Activated CD4-positive, alpha-beta T cell treated with anti-CD3 and anti-CD28 coated beads, Interleukin-2, amount 10 ng/mL, durations not matched to agents 24 days and 14 days (primary cell): ENCODE measurements at regions not wholly inside any gene's neighbourhood (a gene's known extent, or its start where the extent isn't known, plus 50 kb on each side); places are given as distances from the start of the nearest gene placed in this dataset.

Experiments used
- DNase-seq: peaks from one replicate; pipeline ENCODE4 v3.0.0; 2022
- H3K27ac Mint-ChIP-seq: one replicate; pipeline ENCODE4 v1.8.0; 2022; ENCODE audit warnings: mild to moderate bottlenecking, mixed read lengths
- H3K27me3 Mint-ChIP-seq: one replicate; pipeline ENCODE4 v1.8.0; 2022; ENCODE audit warnings: mixed read lengths
- H3K36me3 Mint-ChIP-seq: one replicate; pipeline ENCODE4 v1.8.0; 2022; ENCODE audit warnings: low read depth, mild to moderate bottlenecking, mixed read lengths
- H3K4me1 Mint-ChIP-seq: one replicate; pipeline ENCODE4 v1.8.0; 2021; ENCODE audit warnings: mixed read lengths
- H3K4me3 Mint-ChIP-seq: one replicate; pipeline ENCODE4 v1.8.0; 2022; ENCODE audit warnings: mild to moderate bottlenecking, moderate library complexity, mixed read lengths
- H3K9me3 Mint-ChIP-seq: one replicate; pipeline ENCODE4 v1.8.0; 2021; ENCODE audit warnings: mixed read lengths
- intact Hi-C: fragments of 100-400 bp; cut with micrococcal nuclease; formaldehyde crosslinking; loops from one replicate; pipeline ENCODE4 v1.15.1; 2023

DNA sequence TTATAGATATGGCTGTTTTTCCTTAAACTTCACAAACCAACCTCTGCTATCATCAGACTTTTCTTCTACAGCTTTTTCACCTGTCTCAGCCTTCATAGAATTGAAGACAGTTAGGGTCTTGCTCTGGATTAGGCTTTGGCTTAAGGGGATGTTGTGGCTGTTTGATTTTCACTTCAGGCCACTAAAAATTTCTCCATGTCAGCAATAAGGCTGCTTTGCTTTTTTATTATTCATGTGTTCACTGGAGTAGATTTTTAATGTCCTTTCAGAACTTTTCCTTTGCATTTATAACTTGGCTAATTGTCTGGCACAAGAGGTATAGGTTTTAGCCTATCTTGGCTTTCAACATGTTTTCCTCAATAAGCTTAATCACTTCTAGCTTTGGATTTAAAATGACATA lies 392.6 kb downstream of the RFPL4B start:
- no peak for DNase-seq
- H3K4me3 Mint-ChIP-seq: no peak overlapping the region
- intact Hi-C loops: no loop called here
- H3K9me3 Mint-ChIP-seq: no peaks in the 10 kb centered on the region
- no peaks in the 10 kb centered on the region for H3K4me1 Mint-ChIP-seq
- H3K36me3 Mint-ChIP-seq: no peaks in the 10 kb centered on the region
- no peak overlapping the region for H3K27ac Mint-ChIP-seq
- no peaks in the 10 kb centered on the region for H3K27me3 Mint-ChIP-seq

GRCh38 chr6:112743323-112743722 lies 396.2 kb downstream of the RFPL4B start:
- Mint-ChIP-seq H3K4me1 (no peaks in the 10 kb centered on the region), H3K27me3 (no peaks in the 10 kb centered on the region), H3K9me3 (no peaks in the 10 kb centered on the region)

GRCh38 chr6:112744827-112745226 lies 397.7 kb downstream of the RFPL4B start:
- H3K4me1 Mint-ChIP-seq: no peaks in the 10 kb centered on the region
- H3K27ac Mint-ChIP-seq: no peak overlapping the region
- H3K4me3 Mint-ChIP-seq: no peak overlapping the region
- intact Hi-C loops: no loop called here
- H3K9me3 Mint-ChIP-seq: no peaks in the 10 kb centered on the region
- DNase-seq: no peak
- no peaks in the 10 kb centered on the region for H3K36me3 Mint-ChIP-seq
- no peaks in the 10 kb centered on the region for H3K27me3 Mint-ChIP-seq

More at GRCh38 chr6:112743323-112743722, 396.2 kb downstream of the RFPL4B start:
- H3K36me3 Mint-ChIP-seq: no peaks in the 10 kb centered on the region
- H3K27ac Mint-ChIP-seq: no peak overlapping the region
- intact Hi-C loops: no loop called here
- H3K4me3 Mint-ChIP-seq: no peak overlapping the region
- no peak for DNase-seq

DNA sequence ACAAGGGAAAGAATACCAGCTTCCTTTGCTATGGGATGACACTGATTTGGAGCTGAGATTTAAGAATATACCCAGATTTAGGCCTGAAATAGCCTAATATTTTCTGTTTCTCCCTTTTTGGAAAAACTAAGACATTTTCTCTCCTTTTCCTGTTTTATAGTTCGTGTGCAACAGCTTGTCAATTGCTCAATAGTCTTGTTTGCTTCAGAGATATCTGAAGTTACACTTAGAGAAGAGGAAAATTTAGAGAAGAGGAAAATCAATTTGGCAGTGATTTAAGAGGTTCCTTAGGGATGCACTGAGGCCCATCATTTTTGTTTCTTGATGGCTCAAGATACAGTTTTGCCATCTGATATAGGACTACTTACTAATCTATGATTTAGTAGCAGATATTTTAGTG lies 398.6 kb downstream of the RFPL4B start:
- DNase-seq: no peak
- Mint-ChIP-seq H3K27ac (no peak overlapping the region), H3K9me3 (no peaks in the 10 kb centered on the region), H3K4me1 (no peaks in the 10 kb centered on the region), H3K36me3 (no peaks in the 10 kb centered on the region), H3K27me3 (no peaks in the 10 kb centered on the region), H3K4me3 (no peak overlapping the region)
- intact Hi-C loops: no loop called here

- no peaks in the 10 kb centered on the region for H3K36me3 Mint-ChIP-seq
- intact Hi-C loops: no loop called here
These were observed 402.5 kb downstream of the RFPL4B start for GRCh38 chr6:112749673-112750072.

GRCh38 chr6:112752305-112752704 lies 405.2 kb downstream of the RFPL4B start:
- no peak for DNase-seq
- Mint-ChIP-seq H3K9me3 (no peaks in the 10 kb centered on the region), H3K4me1 (no peaks in the 10 kb centered on the region), H3K36me3 (no peaks in the 10 kb centered on the region), H3K27ac (no peak overlapping the region), H3K27me3 (no peaks in the 10 kb centered on the region), H3K4me3 (no peak overlapping the region)
- intact Hi-C loops: no loop called here

More at GRCh38 chr6:112749673-112750072, 402.5 kb downstream of the RFPL4B start:
- DNase-seq: no peak
- Mint-ChIP-seq H3K4me1 (no peaks in the 10 kb centered on the region), H3K27me3 (no peaks in the 10 kb centered on the region), H3K4me3 (no peak overlapping the region), H3K9me3 (no peaks in the 10 kb centered on the region), H3K27ac (no peak overlapping the region)

- no peaks in the 10 kb centered on the region for H3K4me1 Mint-ChIP-seq
- H3K36me3 Mint-ChIP-seq: no peaks in the 10 kb centered on the region
- H3K27me3 Mint-ChIP-seq: no peaks in the 10 kb centered on the region
- H3K4me3 Mint-ChIP-seq: no peak overlapping the region
- no peak overlapping the region for H3K27ac Mint-ChIP-seq
- intact Hi-C loops: no loop called here
- no peaks in the 10 kb centered on the region for H3K9me3 Mint-ChIP-seq
- no peak for DNase-seq
These were observed 405.7 kb downstream of the RFPL4B start for GRCh38 chr6:112752791-112753190.

DNA sequence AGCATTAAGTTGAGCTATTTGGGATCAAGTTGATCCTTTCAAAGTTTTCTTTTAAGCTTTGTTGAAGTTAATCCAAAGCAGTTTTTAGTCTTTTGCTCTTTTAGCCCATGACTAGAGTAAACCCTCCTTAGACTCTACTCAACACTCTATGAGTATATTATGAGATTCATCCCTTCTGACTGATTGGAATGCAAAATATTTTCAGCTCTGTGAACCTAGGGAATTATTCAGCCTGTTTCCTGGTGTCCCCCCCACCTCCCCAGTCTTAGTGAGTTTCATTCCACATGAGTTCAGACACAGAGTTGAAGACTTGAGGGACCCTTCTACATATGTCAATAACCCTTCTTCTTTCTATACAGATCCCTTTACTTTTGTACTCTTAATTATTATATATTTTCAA lies 413.7 kb downstream of the RFPL4B start:
- no peak for DNase-seq
- Mint-ChIP-seq H3K9me3 (no peaks in the 10 kb centered on the region), H3K36me3 (no peaks in the 10 kb centered on the region)

GRCh38 chr6:112761740-112762139 lies 414.6 kb downstream of the RFPL4B start:
- Mint-ChIP-seq H3K4me3 (no peak overlapping the region), H3K9me3 (no peaks in the 10 kb centered on the region), H3K36me3 (no peaks in the 10 kb centered on the region), H3K4me1 (no peaks in the 10 kb centered on the region), H3K27ac (no peak overlapping the region), H3K27me3 (no peaks in the 10 kb centered on the region)
- DNase-seq: no peak
- intact Hi-C loops: no loop called here

More for the DNA sequence above, 413.7 kb downstream of the RFPL4B start:
- no peak overlapping the region for H3K4me3 Mint-ChIP-seq
- no peaks in the 10 kb centered on the region for H3K27me3 Mint-ChIP-seq
- intact Hi-C loops: no loop called here
- no peaks in the 10 kb centered on the region for H3K4me1 Mint-ChIP-seq
- no peak overlapping the region for H3K27ac Mint-ChIP-seq

- Mint-ChIP-seq H3K4me1 (no peaks in the 10 kb centered on the region), H3K9me3 (peaks cover 6% of the 10 kb centered on the region), H3K36me3 (no peaks in the 10 kb centered on the region), H3K27ac (no peak overlapping the region), H3K4me3 (no peak overlapping the region), H3K27me3 (no peaks in the 10 kb centered on the region)
- DNase-seq: no peak
- intact Hi-C loops: no loop called here
These were observed 417.2 kb downstream of the RFPL4B start for GRCh38 chr6:112764377-112764776.

- Mint-ChIP-seq H3K9me3 (peaks cover 6% of the 10 kb centered on the region), H3K27me3 (no peaks in the 10 kb centered on the region), H3K36me3 (no peaks in the 10 kb centered on the region), H3K4me1 (no peaks in the 10 kb centered on the region), H3K27ac (no peak overlapping the region), H3K4me3 (no peak overlapping the region)
- intact Hi-C loops: no loop called here
- DNase-seq: no peak
These were observed 423.2 kb downstream of the RFPL4B start for GRCh38 chr6:112770308-112770707.

GRCh38 chr6:112773187-112773586 lies 426.1 kb downstream of the RFPL4B start:
- Mint-ChIP-seq H3K36me3 (no peaks in the 10 kb centered on the region), H3K4me1 (no peaks in the 10 kb centered on the region), H3K27ac (no peak overlapping the region), H3K4me3 (no peak overlapping the region), H3K9me3 (peaks cover 5% of the 10 kb centered on the region), H3K27me3 (no peaks in the 10 kb centered on the region)
- intact Hi-C loops: no loop called here
- DNase-seq: no peak

GRCh38 chr6:112774319-112774718 lies 427.2 kb downstream of the RFPL4B start:
- no peak overlapping the region for H3K4me3 Mint-ChIP-seq
- H3K27me3 Mint-ChIP-seq: no peaks in the 10 kb centered on the region
- DNase-seq: no peak
- H3K27ac Mint-ChIP-seq: no peak overlapping the region
- no peaks in the 10 kb centered on the region for H3K9me3 Mint-ChIP-seq
- H3K4me1 Mint-ChIP-seq: no peaks in the 10 kb centered on the region
- H3K36me3 Mint-ChIP-seq: no peaks in the 10 kb centered on the region
- intact Hi-C loops: no loop called here

GRCh38 chr6:112780498-112781096 lies 433.5 kb downstream of the RFPL4B start:
- intact Hi-C loops: loop anchor here (1.0 kb wide), 1 partner anchor 1129 kb away; no protein-coding TSS in a partner anchor
- no peak overlapping the region for H3K4me3 Mint-ChIP-seq

GRCh38 chr6:112781241-112781640 lies 434.1 kb downstream of the RFPL4B start:
- Mint-ChIP-seq H3K27me3 (no peaks in the 10 kb centered on the region), H3K27ac (no peak overlapping the region), H3K4me3 (no peak overlapping the region), H3K4me1 (no peaks in the 10 kb centered on the region), H3K9me3 (no peaks in the 10 kb centered on the region), H3K36me3 (no peaks in the 10 kb centered on the region)
- DNase-seq: no peak
- intact Hi-C loops: no loop called here

More at GRCh38 chr6:112780498-112781096, 433.5 kb downstream of the RFPL4B start:
- Mint-ChIP-seq H3K27me3 (no peaks in the 10 kb centered on the region), H3K36me3 (no peaks in the 10 kb centered on the region), H3K27ac (no peak overlapping the region), H3K4me1 (no peaks in the 10 kb centered on the region), H3K9me3 (no peaks in the 10 kb centered on the region)
- DNase-seq: peak; percentile 70
